Brain microvascular endothelial cell (primary cell): ENCODE measurements at regions not wholly inside any gene's neighbourhood (a gene's known extent, or its start where the extent isn't known, plus 50 kb on each side); places are given as distances from the start of the nearest gene placed in this dataset.

Experiments used
- DNase-seq: peaks from one replicate; pipeline ENCODE4 v3.0.0-alpha.2; 2020
- H3K27ac ChIP-seq: fragments of 250-450 bp; sonication (Bioruptor Pico); 2 replicates; pipeline ENCODE4 v1.5.1; 2020; ENCODE audit warnings: mild to moderate bottlenecking, moderate library complexity
- H3K27me3 ChIP-seq: fragments of 250-450 bp; sonication (Bioruptor Pico); replicated peaks from 2 replicates; pipeline ENCODE4 v1.5.1; 2020; ENCODE audit warnings: mild to moderate bottlenecking
- H3K36me3 ChIP-seq: fragments of 250-450 bp; sonication (Bioruptor Pico); replicated peaks from 2 replicates; pipeline ENCODE4 v1.5.1; 2020; ENCODE audit warnings: mild to moderate bottlenecking
- H3K4me3 ChIP-seq: 2 replicates; pipeline ENCODE4 v1.5.1; 2011; ENCODE audit warnings: low read depth, mild to moderate bottlenecking, control low read depth, low read length, moderate library complexity
- in situ Hi-C: cut with HindIII; loops from 2 replicates; pipeline ENCODE4 v1.10.0; 2017; ENCODE audit warnings: low sequenced_read_pairs, low pct_ligation_motif_present
- TF ChIP-seq, protein P1 (sequence below): IDR thresholded peaks from 2 replicates; pipeline ENCODE4 v1.5.1; 2011; ENCODE audit warnings: low read depth, mild to moderate bottlenecking, moderate library complexity, low read length, control low read depth, inconsistent platforms; ENCODE audit errors: missing control alignments

DNA sequence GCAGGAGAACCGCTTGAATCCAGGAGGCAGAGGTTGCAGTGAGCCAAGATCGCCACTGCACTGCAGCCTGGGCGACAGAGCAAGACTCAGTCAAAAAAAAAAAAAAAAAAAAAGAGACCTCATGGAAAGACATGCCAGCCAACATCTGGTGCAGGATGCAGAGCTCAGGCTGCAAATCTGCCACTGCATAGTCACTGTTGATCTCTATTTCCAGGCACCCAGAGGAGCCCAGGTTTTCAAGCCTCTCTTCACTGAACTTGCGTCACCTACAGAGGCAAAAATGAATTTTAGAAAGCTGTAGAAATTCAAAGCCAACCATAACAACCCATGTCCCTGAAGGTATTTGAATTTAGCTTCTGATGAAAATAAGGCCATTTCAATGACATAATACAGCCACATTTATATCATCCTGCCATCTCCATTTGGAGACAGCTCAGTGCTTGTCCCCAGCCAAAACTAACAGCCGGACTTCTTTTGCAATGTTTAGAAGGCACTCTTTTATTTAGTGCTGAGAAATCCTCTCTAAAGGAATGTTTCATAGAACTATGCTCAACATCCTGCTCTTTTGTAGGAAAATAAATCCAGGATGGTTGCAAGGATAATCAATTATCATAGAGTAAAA lies 113.3 kb downstream of the SNX18 start:
- in situ Hi-C loops, result no loop called here
- no peak for DNase-seq
- TF ChIP-seq, protein P1, sequence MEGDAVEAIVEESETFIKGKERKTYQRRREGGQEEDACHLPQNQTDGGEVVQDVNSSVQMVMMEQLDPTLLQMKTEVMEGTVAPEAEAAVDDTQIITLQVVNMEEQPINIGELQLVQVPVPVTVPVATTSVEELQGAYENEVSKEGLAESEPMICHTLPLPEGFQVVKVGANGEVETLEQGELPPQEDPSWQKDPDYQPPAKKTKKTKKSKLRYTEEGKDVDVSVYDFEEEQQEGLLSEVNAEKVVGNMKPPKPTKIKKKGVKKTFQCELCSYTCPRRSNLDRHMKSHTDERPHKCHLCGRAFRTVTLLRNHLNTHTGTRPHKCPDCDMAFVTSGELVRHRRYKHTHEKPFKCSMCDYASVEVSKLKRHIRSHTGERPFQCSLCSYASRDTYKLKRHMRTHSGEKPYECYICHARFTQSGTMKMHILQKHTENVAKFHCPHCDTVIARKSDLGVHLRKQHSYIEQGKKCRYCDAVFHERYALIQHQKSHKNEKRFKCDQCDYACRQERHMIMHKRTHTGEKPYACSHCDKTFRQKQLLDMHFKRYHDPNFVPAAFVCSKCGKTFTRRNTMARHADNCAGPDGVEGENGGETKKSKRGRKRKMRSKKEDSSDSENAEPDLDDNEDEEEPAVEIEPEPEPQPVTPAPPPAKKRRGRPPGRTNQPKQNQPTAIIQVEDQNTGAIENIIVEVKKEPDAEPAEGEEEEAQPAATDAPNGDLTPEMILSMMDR, result no peak

DNA sequence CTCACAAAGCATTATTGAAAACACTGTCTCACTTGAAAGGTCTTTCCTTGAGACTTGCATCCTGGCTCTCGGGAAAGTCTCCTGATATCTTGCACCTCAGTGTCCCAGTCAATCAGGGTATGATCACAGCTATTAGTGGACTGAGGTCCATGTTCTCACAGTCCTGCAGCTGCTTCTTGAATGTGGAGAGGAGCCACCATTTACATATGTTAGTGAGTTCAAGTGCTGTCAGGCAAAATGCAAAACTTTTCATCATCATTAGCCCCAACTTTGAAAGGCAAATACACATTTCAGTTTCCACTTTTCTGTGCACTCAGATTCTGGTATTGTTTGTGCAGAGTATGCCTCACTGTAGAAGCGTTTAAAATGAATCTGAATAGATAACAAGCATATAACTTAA lies 111.6 kb downstream of the SNX18 start:
- DNase-seq, result no peak
- in situ Hi-C loops, result no loop called here
- Histone ChIP-seq H3K27me3 (no peaks in the 10 kb centered on the region), H3K27ac (no peak overlapping the region), H3K4me3 (no peak overlapping the region), H3K36me3 (no peaks in the 10 kb centered on the region)
- TF ChIP-seq, protein P1, result no peak

More for the DNA sequence above, 113.3 kb downstream of the SNX18 start:
- Histone ChIP-seq H3K27me3 (no peaks in the 10 kb centered on the region), H3K27ac (no peak overlapping the region), H3K4me3 (no peak overlapping the region), H3K36me3 (no peaks in the 10 kb centered on the region)

DNA sequence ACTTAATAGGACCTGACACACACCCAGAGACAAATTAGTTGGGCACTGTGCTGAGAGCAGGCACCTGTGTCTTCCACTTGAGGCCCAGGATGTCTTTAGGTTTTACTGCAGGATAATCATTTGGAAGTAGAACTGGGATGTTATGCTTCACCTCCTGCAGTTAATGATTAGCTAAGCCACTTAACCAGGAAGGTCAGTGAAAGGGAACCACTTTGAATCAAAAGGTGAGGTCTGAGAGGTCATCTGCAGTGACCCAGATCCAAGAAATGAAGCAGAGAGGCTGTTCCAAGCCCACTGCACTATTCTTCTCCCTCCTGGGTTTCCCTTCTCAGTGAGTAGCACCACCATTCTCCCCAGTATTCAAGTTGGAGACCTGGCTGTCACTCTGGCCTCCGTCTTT lies 110.5 kb downstream of the SNX18 start:
- Histone ChIP-seq H3K27me3 (no peaks in the 10 kb centered on the region), H3K27ac (no peak overlapping the region), H3K4me3 (no peak overlapping the region), H3K36me3 (no peaks in the 10 kb centered on the region)
- in situ Hi-C loops, result no loop called here
- no peak for DNase-seq
- TF ChIP-seq, protein P1, result no peak

DNA sequence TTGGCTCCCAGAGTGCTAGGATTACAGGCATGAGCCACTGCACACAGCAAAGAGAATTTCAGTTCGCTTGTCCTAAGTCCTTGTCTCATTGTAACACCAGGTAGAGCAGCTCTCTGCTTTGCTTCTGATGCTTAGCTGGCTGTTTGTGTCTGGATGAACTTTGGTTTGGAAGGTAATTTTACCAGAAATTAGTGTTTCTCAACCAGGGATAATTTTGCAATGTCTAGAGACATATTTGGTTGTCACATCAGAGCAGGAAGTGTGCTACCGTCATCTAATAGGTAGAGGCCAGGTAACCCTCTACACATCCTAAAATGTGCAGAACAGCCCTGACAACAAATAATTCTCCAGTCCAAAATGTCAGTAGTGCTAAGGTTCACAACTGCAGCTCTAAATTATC lies 108.8 kb downstream of the SNX18 start:
- no peak for DNase-seq
- no peak overlapping the region for H3K4me3 ChIP-seq
- no peak overlapping the region for H3K27ac ChIP-seq
- H3K36me3 ChIP-seq, result no peaks in the 10 kb centered on the region
- TF ChIP-seq, protein P1, result no peak
- H3K27me3 ChIP-seq, result no peaks in the 10 kb centered on the region
- in situ Hi-C loops, result no loop called here

DNA sequence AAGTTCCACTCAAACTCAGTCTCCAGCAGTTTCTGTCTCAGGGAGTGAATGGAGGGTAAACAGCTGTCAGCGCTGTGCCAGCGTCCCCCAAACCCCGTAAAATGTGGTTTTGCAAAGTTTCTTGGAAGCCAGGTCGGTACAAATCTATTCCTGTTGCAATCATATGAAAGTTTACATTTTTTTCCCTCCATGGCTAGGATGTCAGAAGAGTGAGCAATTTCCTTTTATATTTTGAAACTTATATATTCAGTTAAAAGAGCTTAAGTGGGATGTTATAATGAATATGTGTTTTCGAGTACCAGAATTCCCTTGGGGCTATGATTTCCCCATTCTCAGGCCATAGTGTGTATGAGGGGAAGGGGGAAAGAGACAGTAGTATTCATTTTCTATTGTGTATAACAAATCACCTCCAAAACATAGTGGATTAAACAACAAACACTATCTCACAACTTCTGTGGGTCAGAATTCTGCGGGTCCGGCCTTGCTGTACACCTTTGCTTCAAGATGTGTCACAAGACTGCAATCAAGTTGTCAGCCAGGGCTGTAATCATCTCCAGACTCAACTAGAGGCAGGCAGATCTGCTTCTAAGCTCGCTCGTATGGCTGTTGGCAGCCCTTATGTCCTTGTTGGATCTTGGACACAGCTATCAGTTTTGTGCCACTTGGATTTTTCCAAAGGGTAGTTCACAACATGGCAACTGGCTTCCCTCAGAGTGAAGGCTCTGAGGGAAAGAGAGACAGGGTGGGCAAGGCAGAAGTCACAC lies 107.4 kb downstream of the SNX18 start:
- Histone ChIP-seq H3K27ac (no peak overlapping the region), H3K4me3 (no peak overlapping the region), H3K36me3 (no peaks in the 10 kb centered on the region), H3K27me3 (no peaks in the 10 kb centered on the region)
- in situ Hi-C loops, result no loop called here
- TF ChIP-seq, protein P1, result no peak
- DNase-seq, result no peak
